H9 (cell line): ENCODE measurements at regions not wholly inside any gene's neighbourhood (a gene's known extent, or its start where the extent isn't known, plus 50 kb on each side); places are given as distances from the start of the nearest gene placed in this dataset.

Experiments
- DNase-seq: peaks from one replicate; pipeline ENCODE4 v3.0.0-alpha.2; 2017
- H2AFZ ChIP-seq: one replicate; pipeline ENCODE4 v1.6.1; 2013; ENCODE audit warnings: mild to moderate bottlenecking, low read length, control low read depth, moderate library complexity
- H2AK5ac ChIP-seq: 2 replicates; pipeline ENCODE4 v1.6.1; 2013; ENCODE audit warnings: low read length, control low read depth, mixed read lengths; ENCODE audit not compliant: insufficient read length
- H2BK120ac ChIP-seq: one replicate; pipeline ENCODE4 v1.6.1; 2013; ENCODE audit warnings: low read depth, mild to moderate bottlenecking, low read length, control low read depth, inconsistent platforms; ENCODE audit not compliant: poor library complexity, severe bottlenecking
- H2BK12ac ChIP-seq: 2 replicates; pipeline ENCODE4 v1.6.1; 2013; ENCODE audit warnings: low read length, control low read depth, mixed read lengths, low read depth; ENCODE audit not compliant: insufficient read length
- H2BK15ac ChIP-seq: 2 replicates; pipeline ENCODE4 v1.6.1; 2013; ENCODE audit warnings: low read depth, low read length, control low read depth
- H2BK20ac ChIP-seq: one replicate; pipeline ENCODE4 v1.6.1; 2013; ENCODE audit warnings: low read depth, mild to moderate bottlenecking, low read length, control low read depth, inconsistent platforms; ENCODE audit not compliant: poor library complexity, severe bottlenecking
- H2BK5ac ChIP-seq: 2 replicates; pipeline ENCODE4 v1.6.1; 2013; ENCODE audit warnings: low read length, control low read depth, mixed read lengths; ENCODE audit not compliant: insufficient read length
- H3K14ac ChIP-seq: 2 replicates; pipeline ENCODE4 v1.6.1; 2013; ENCODE audit warnings: low read length, control low read depth; ENCODE audit not compliant: insufficient read depth
- H3K18ac ChIP-seq: 2 replicates; pipeline ENCODE4 v1.6.1; 2013; ENCODE audit warnings: low read depth, mild to moderate bottlenecking, mixed read lengths, low read length, control low read depth; ENCODE audit not compliant: insufficient read length
- H3K23ac ChIP-seq: 2 replicates; pipeline ENCODE4 v1.6.1; 2013; ENCODE audit warnings: low read length, control low read depth, mixed read lengths, low read depth; ENCODE audit not compliant: insufficient read length
- H3K23me2 ChIP-seq: 2 replicates; pipeline ENCODE4 v1.6.1; 2013; ENCODE audit warnings: low read depth, mild to moderate bottlenecking, mixed read lengths, low read length, control low read depth; ENCODE audit not compliant: insufficient read length, poor library complexity, severe bottlenecking
- H3K27ac ChIP-seq: 2 replicates; pipeline ENCODE4 v1.5.1; 2013; ENCODE audit warnings: low read length, control low read depth, mixed read lengths, low read depth; ENCODE audit not compliant: insufficient read length
- H3K27me3 ChIP-seq: 2 replicates; pipeline ENCODE4 v1.6.1; 2013; ENCODE audit warnings: low read length, control low read depth, inconsistent platforms; ENCODE audit not compliant: insufficient read depth
- H3K4ac ChIP-seq: 2 replicates; pipeline ENCODE4 v1.6.1; 2013; ENCODE audit warnings: low read depth, mild to moderate bottlenecking, control low read depth, inconsistent platforms, low read length, moderate library complexity
- H3K4me1 ChIP-seq: 2 replicates; pipeline ENCODE4 v1.6.1; 2013; ENCODE audit warnings: low read length, control low read depth, inconsistent platforms; ENCODE audit not compliant: insufficient read depth
- H3K4me2 ChIP-seq: 2 replicates; pipeline ENCODE4 v1.6.1; 2013; ENCODE audit warnings: low read length, control low read depth, mixed read lengths; ENCODE audit not compliant: insufficient read length, insufficient read depth
- H3K56ac ChIP-seq: 2 replicates; pipeline ENCODE4 v1.6.1; 2013; ENCODE audit warnings: low read depth, mild to moderate bottlenecking, mixed read lengths, low read length, control low read depth; ENCODE audit not compliant: insufficient read length
- H3K79me1 ChIP-seq: 2 replicates; pipeline ENCODE4 v1.6.1; 2013; ENCODE audit warnings: low read depth, mild to moderate bottlenecking, moderate library complexity, low read length, control low read depth, inconsistent platforms; ENCODE audit not compliant: insufficient read depth, poor library complexity, severe bottlenecking
- H3K79me2 ChIP-seq: 2 replicates; pipeline ENCODE4 v1.6.1; 2013; ENCODE audit warnings: low read length, control low read depth, inconsistent platforms; ENCODE audit not compliant: insufficient read depth
- H3K9ac ChIP-seq: 2 replicates; pipeline ENCODE4 v1.6.1; 2013; ENCODE audit warnings: low read length, control low read depth, mixed read lengths; ENCODE audit not compliant: insufficient read length; ENCODE audit errors: extremely low read depth
- H3K9me3 ChIP-seq: one replicate; pipeline ENCODE4 v1.6.1; 2013; ENCODE audit warnings: low read depth, low read length, inconsistent platforms; ENCODE audit not compliant: control insufficient read depth
- H3T11ph ChIP-seq: one replicate; pipeline ENCODE4 v1.6.1; 2013; ENCODE audit warnings: mild to moderate bottlenecking, low read length, control low read depth, inconsistent platforms
- H4K20me1 ChIP-seq: one replicate; pipeline ENCODE4 v1.6.1; 2013; ENCODE audit not compliant: control insufficient read depth, insufficient read length, insufficient read depth
- H4K5ac ChIP-seq: 2 replicates; pipeline ENCODE4 v1.6.1; 2013; ENCODE audit warnings: low read depth, mild to moderate bottlenecking, mixed read lengths, low read length, control low read depth; ENCODE audit not compliant: insufficient read length
- H4K8ac ChIP-seq: replicated peaks from 2 replicates; pipeline ENCODE4 v1.6.1; 2013; ENCODE audit warnings: low read length, control low read depth, mixed read lengths, low read depth; ENCODE audit not compliant: insufficient read length
- H4K91ac ChIP-seq: 2 replicates; pipeline ENCODE4 v1.6.1; 2013; ENCODE audit warnings: low read depth, mild to moderate bottlenecking, moderate library complexity, mixed read lengths, low read length, control low read depth; ENCODE audit not compliant: insufficient read length
- H3K27ac Mint-ChIP-seq, 3 experiments: 2 replicates in 2 of 3; 3 replicates in 1 of 3; pipeline ENCODE4 v1.8.0; 2020 to 2021; ENCODE audit warnings: mixed read lengths in 3 of 3, mild to moderate bottlenecking in 1 of 3, moderate library complexity in 1 of 3
- H3K27me3 Mint-ChIP-seq: 2 replicates; pipeline ENCODE4 v1.8.0; 2021; ENCODE audit warnings: low read depth, mild to moderate bottlenecking, moderate library complexity, mixed read lengths
- H3K36me3 Mint-ChIP-seq, 3 experiments: 2 replicates in 2 of 3; 3 replicates in 1 of 3; pipeline ENCODE4 v1.8.0; 2020 to 2021; ENCODE audit warnings: low read depth in 3 of 3, mixed read lengths in 3 of 3; ENCODE audit not compliant: insufficient read depth in 1 of 3
- H3K4me1 Mint-ChIP-seq, 2 experiments: 2 replicates each; pipeline ENCODE4 v1.8.0; 2020; ENCODE audit warnings: mixed read lengths in 2 of 2
- H3K4me3 Mint-ChIP-seq, 2 experiments: 2 replicates in 1 of 2; 3 replicates in 1 of 2; pipeline ENCODE4 v1.8.0; 2020 to 2021; ENCODE audit warnings: mild to moderate bottlenecking in 2 of 2, mixed read lengths in 2 of 2, moderate library complexity in 1 of 2
- H3K9me3 Mint-ChIP-seq, 2 experiments: 2 replicates in 1 of 2; 3 replicates in 1 of 2; pipeline ENCODE4 v1.8.0; 2020; ENCODE audit warnings: mild to moderate bottlenecking in 2 of 2, mixed read lengths in 2 of 2, moderate library complexity in 1 of 2
- WGBS: extraction: QIAGEN DNeasy Blood & Tissue Kit; methylation state at CpG from one replicate; pipeline ENCODE4 v1.1.7; 2013; ENCODE audit warnings: missing lambda C conversion rate, low lambda C conversion rate, mixed read lengths; ENCODE audit not compliant: insufficient read length; ENCODE audit errors: extremely low coverage; 5-methylcytosine and 5-hydroxymethylcytosine counted together
- TF ChIP-seq, protein P1 (sequence below): fragments of 200-600 bp; sonication (generic); conservative IDR thresholded peaks from 3 replicates; pipeline ENCODE4 v1.8.0; 2021; ENCODE audit warnings: antibody characterized with exemption, mild to moderate bottlenecking

DNA sequence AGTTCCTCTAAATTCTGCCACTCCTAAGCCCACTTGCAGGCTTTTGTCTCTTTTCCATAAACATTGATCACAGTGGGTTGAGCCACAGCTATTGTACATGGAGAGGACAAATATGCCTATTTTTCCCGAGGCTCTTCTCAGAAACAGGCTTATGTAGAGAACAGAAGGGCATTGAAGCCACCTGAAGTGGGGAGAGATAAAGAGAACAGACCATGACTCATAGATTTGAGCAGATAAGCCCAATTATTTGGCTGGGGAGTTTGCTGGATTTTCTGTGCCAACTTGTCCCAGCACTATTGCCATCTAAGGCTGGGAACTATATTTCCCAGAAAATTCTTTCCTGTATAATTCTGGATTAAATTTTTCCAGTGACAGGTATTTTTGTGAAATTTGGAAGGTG, 446.1 kb upstream of the RPS6KA3 start:
- peaks cover 17 to 48% of the 10 kb centered on the region in 2 experiments for H3K9me3 Mint-ChIP-seq
- no peak overlapping the region for H3K9ac ChIP-seq
- no CpG with 5 or more reads among the region's 1 CpG for WGBS

More for the DNA sequence above, 446.1 kb upstream of the RPS6KA3 start:
- Mint-ChIP-seq H3K27me3 (no peaks in the 10 kb centered on the region; the same call in 1 of the 2 replicates), H3K27ac (no peak overlapping the region), H3K4me3 (no peak overlapping the region), H3K4me1 (peaks cover 10 to 11% of the 10 kb centered on the region in 2 experiments), H3K36me3 (peaks cover 10 to 40% (median 11%) of the 10 kb centered on the region in 3 experiments)
- no peak overlapping the region for H2BK15ac ChIP-seq
- no peaks in the 10 kb centered on the region for H4K20me1 ChIP-seq
- no peak overlapping the region for H3K27ac ChIP-seq
- H3K79me2 ChIP-seq, result no peaks in the 10 kb centered on the region
- H3K56ac ChIP-seq, result no peak overlapping the region
- H3K9me3 ChIP-seq, result peaks cover 72% of the 10 kb centered on the region
- TF ChIP-seq, protein P1, sequence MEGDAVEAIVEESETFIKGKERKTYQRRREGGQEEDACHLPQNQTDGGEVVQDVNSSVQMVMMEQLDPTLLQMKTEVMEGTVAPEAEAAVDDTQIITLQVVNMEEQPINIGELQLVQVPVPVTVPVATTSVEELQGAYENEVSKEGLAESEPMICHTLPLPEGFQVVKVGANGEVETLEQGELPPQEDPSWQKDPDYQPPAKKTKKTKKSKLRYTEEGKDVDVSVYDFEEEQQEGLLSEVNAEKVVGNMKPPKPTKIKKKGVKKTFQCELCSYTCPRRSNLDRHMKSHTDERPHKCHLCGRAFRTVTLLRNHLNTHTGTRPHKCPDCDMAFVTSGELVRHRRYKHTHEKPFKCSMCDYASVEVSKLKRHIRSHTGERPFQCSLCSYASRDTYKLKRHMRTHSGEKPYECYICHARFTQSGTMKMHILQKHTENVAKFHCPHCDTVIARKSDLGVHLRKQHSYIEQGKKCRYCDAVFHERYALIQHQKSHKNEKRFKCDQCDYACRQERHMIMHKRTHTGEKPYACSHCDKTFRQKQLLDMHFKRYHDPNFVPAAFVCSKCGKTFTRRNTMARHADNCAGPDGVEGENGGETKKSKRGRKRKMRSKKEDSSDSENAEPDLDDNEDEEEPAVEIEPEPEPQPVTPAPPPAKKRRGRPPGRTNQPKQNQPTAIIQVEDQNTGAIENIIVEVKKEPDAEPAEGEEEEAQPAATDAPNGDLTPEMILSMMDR, result no peak
- H3K14ac ChIP-seq, result no peak overlapping the region
- H3K4me2 ChIP-seq, result no peak overlapping the region
- H4K91ac ChIP-seq, result no peak overlapping the region
- no peak overlapping the region for H2AFZ ChIP-seq
- H2BK20ac ChIP-seq, result no peak overlapping the region
- H2BK120ac ChIP-seq, result no peak overlapping the region
- H3K18ac ChIP-seq, result no peak overlapping the region
- H3K23ac ChIP-seq, result no peak overlapping the region
- H3T11ph ChIP-seq, result no peak overlapping the region
- no peak overlapping the region for H3K4ac ChIP-seq
- no peak overlapping the region for H2BK5ac ChIP-seq
- H3K4me1 ChIP-seq, result no peaks in the 10 kb centered on the region
- no peak overlapping the region for H2AK5ac ChIP-seq
- no peak overlapping the region for H2BK12ac ChIP-seq
- no peak overlapping the region for H4K5ac ChIP-seq
- H4K8ac ChIP-seq, result no peak overlapping the region
- H3K79me1 ChIP-seq, result no peaks in the 10 kb centered on the region
- H3K23me2 ChIP-seq, result no peaks in the 10 kb centered on the region
- DNase-seq, result no peak
- no peaks in the 10 kb centered on the region for H3K27me3 ChIP-seq
